D721Med (cell line): ENCODE measurements at regions not wholly inside any gene's neighbourhood (a gene's known extent, or its start where the extent isn't known, plus 50 kb on each side); places are given as distances from the start of the nearest gene placed in this dataset.

Experiments
- DNase-seq: peaks from one replicate; pipeline ENCODE4 v3.0.0; 2011; ENCODE audit warnings: low spot score; ENCODE audit not compliant: insufficient read length
- FAIRE-seq: peaks from 2 replicates; lab custom pipeline; 2011; peaks lifted over from hg19 to GRCh38; lab: Jason Lieb, UNC
- TF ChIP-seq, protein P1 (sequence below): IDR thresholded peaks from 2 replicates; pipeline ENCODE4 v1.5.1; 2012; ENCODE audit warnings: mild to moderate bottlenecking, control low read depth; ENCODE audit not compliant: insufficient read depth; ENCODE audit errors: missing control alignments

- TF ChIP-seq, protein P1, sequence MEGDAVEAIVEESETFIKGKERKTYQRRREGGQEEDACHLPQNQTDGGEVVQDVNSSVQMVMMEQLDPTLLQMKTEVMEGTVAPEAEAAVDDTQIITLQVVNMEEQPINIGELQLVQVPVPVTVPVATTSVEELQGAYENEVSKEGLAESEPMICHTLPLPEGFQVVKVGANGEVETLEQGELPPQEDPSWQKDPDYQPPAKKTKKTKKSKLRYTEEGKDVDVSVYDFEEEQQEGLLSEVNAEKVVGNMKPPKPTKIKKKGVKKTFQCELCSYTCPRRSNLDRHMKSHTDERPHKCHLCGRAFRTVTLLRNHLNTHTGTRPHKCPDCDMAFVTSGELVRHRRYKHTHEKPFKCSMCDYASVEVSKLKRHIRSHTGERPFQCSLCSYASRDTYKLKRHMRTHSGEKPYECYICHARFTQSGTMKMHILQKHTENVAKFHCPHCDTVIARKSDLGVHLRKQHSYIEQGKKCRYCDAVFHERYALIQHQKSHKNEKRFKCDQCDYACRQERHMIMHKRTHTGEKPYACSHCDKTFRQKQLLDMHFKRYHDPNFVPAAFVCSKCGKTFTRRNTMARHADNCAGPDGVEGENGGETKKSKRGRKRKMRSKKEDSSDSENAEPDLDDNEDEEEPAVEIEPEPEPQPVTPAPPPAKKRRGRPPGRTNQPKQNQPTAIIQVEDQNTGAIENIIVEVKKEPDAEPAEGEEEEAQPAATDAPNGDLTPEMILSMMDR: no peak
- FAIRE-seq (no peak), DNase-seq (no peak)
Measured at GRCh38 chr5:27590503-27590902, 552.1 kb upstream of the CDH9 start.

GRCh38 chr5:27578279-27578678 lies 539.9 kb upstream of the CDH9 start:
- TF ChIP-seq, protein P1: no peak
- DNase-seq (no peak), FAIRE-seq (no peak)

DNA sequence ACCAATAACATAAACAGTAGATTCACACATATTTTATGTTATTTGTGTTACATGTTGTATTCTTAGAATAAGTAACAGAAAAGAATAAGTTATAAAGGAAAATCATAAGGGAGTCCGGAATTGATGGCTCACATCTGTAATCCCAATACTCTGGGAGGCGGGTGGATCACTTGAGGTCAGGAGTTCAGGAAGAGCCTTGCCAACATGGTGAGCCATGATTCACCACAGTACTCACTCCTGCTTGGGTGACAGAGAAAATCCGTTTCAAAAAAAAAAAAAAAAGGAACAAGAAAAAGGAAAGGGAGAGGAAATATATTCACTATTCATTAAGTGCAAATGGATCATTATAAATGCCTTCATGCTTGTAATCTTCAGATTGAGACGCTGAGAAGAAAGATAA lies 533.3 kb upstream of the CDH9 start:
- TF ChIP-seq, protein P1: no peak
- FAIRE-seq: no peak
- DNase-seq: no peak

DNA sequence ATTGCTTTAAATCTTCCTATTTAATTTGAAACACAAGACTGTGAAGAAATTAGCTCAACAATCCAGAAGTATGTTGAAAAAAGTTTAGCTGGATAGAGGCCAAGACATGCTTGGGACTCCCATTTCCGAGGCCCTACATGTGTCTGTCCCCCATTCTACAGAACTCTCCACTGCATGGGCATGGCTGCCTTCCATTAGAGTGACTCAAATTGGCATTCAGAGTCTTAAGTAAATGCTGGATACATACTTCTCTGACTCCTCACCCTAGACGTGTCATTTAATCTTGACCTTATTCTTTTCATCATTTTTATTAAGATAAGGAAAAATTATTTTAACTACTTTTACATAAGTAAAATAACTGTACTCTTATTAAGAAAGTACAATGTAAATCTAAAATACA lies 530.4 kb upstream of the CDH9 start:
- DNase-seq (no peak), FAIRE-seq (no peak)
- TF ChIP-seq, protein P1: no peak

GRCh38 chr5:27561408-27561807 lies 523.0 kb upstream of the CDH9 start:
- no peak for FAIRE-seq
- TF ChIP-seq, protein P1: no peak
- DNase-seq: no peak

- FAIRE-seq: no peak
Measured at GRCh38 chr5:27548484-27548883, 510.1 kb upstream of the CDH9 start.

DNA sequence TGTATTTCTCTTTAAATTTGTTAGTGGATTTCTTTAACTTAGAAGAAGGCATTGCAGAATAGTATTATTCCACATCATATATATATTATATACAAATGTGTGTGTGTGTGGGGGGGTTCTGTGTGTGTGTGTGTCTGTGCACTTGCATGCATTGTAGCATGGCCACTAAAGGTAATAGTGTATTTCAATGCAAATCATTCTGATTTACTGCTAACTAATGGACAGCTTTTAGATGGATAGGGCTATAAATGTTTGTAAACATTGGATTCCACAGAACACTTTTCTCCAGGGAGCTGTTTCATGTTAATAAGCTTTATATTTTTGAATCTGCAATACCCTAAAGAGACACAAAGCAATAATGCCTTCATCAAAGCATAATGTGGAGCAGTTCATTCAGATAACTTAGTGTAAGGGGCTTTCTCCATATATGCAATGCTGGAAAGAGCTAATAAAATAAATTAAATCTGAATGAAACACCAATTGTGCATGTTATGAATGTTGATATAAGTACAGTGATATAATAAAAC lies 496.7 kb upstream of the CDH9 start:
- DNase-seq (no peak), FAIRE-seq (no peak)
- TF ChIP-seq, protein P1: no peak

More at GRCh38 chr5:27548484-27548883, 510.1 kb upstream of the CDH9 start:
- TF ChIP-seq, protein P1: no peak
- DNase-seq: no peak
